ENCODE measurements at regions not wholly inside any gene's neighbourhood (a gene's known extent, or its start where the extent isn't known, plus 50 kb on each side); places are given as distances from the start of the nearest gene placed in this dataset.

GRCh38 chr2:109038992-109039391 lies 50.0 kb upstream of the EDAR start:
- no peak overlapping the region for H3K18ac ChIP-seq (ENCODE audit: extremely low read depth, low read length)
- H3K36me3 ChIP-seq (ENCODE audit: control insufficient read depth in 2 of 4, insufficient read depth in 4 of 4, low read length in 3 of 4): no peaks in the 10 kb centered on the region
- H3K4me2 ChIP-seq (ENCODE audit: insufficient read depth in 1 of 2, low read depth in 2 of 2, low read length in 2 of 2): no peak overlapping the region
- no peak overlapping the region for H2AK5ac ChIP-seq (ENCODE audit: low read depth, low read length)
- no peak overlapping the region for H2AFZ ChIP-seq (ENCODE audit: low read length)
- H3K14ac ChIP-seq (ENCODE audit: insufficient read length): no peak overlapping the region
- H3K4me1 ChIP-seq (replicated peaks in 1 of 4; ENCODE audit: control insufficient read depth in 3 of 4, insufficient read depth in 4 of 4, low read length in 3 of 4): no peaks in the 10 kb centered on the region
- FAIRE-seq (no peak), DNase-seq (ENCODE audit: low read depth in 1 of 2, low spot score in 2 of 2) (no peak)
- no peak overlapping the region for H3K23ac ChIP-seq (ENCODE audit: insufficient read length)
- no peak overlapping the region for H3K56ac ChIP-seq (replicated peaks; ENCODE audit: insufficient read length, low read depth, low read length)
- H3K27ac ChIP-seq (ENCODE audit: low read depth, low read length): no peak overlapping the region
- no peaks in the 10 kb centered on the region for H3K23me2 ChIP-seq (ENCODE audit: low read depth, low read length)
- no peak overlapping the region for H2BK120ac ChIP-seq (replicated peaks; ENCODE audit: low read depth, low read length)
- H3K79me2 ChIP-seq (ENCODE audit: control insufficient read depth in 1 of 2, insufficient read depth in 2 of 2, low read length in 2 of 2): no peaks in the 10 kb centered on the region
- H3K4ac ChIP-seq (replicated peaks; ENCODE audit: insufficient read length, low read depth, low read length): no peak overlapping the region
- H4K5ac ChIP-seq (ENCODE audit: insufficient read length, low read depth, low read length): no peak overlapping the region
- H3K9ac ChIP-seq (replicated peaks in 1 of 4; ENCODE audit: extremely low read depth in 1 of 4, low read depth in 3 of 4, low read length in 3 of 4): no peak overlapping the region
- ChIA-PET CTCF (ENCODE audit: partially characterized antibody) (interaction anchor here (1.1 to 1.5 kb wide), 2 partner anchors 12 to 104 kb away, joined by 3 to 5 read pairs; no protein-coding TSS in a partner anchor), POLR2A (ENCODE audit: partially characterized antibody) (interaction anchor here (1.8 kb wide), 1 partner anchor 11 kb away, joined by 4 read pairs; no protein-coding TSS in a partner anchor)
- H2BK20ac ChIP-seq (ENCODE audit: low read length): no peak overlapping the region
- H3K27me3 ChIP-seq (replicated peaks in 1 of 4; ENCODE audit: control insufficient read depth in 3 of 4, extremely low read depth in 1 of 4, insufficient read depth in 3 of 4, low read length in 3 of 4): peaks cover 0 to 9% (median 2%) of the 10 kb centered on the region in 4 experiments; a peak in 2 of 7 replicates
- H4K20me1 ChIP-seq (replicated peaks in 1 of 2; ENCODE audit: control insufficient read depth in 1 of 2, insufficient read depth in 2 of 2, low read length in 2 of 2): no peaks in the 10 kb centered on the region
- H2BK5ac ChIP-seq (ENCODE audit: low read depth, low read length): no peak overlapping the region
- 95% methylated on average over 4 of the region's 4 CpGs; no CpG with 5 or more reads in 1 of the 2 experiments for WGBS, 2 experiments (ENCODE audit: extremely low coverage in 1 of 2, insufficient coverage in 1 of 2, insufficient read length in 1 of 2, insufficient replicate concordance in 2 of 2, low coverage in 1 of 2, low lambda C conversion rate in 2 of 2, missing lambda C conversion rate in 1 of 2)
- no peaks in the 10 kb centered on the region for H3K79me1 ChIP-seq (ENCODE audit: low read depth, low read length)
- no peak overlapping the region for H2BK12ac ChIP-seq (ENCODE audit: low read depth, low read length)
- no peak overlapping the region for H2BK15ac ChIP-seq (ENCODE audit: low read length)
- no peak overlapping the region for H4K91ac ChIP-seq (replicated peaks; ENCODE audit: insufficient read length, low read length)
- H3K4me3 ChIP-seq (ENCODE audit: extremely low read depth in 1 of 4, insufficient read depth in 2 of 4, low read depth in 3 of 4, low read length in 4 of 4): no peak overlapping the region
- H3K9me3 ChIP-seq (ENCODE audit: insufficient read depth in 2 of 2, low read depth in 1 of 2, low read length in 1 of 2): no peaks in the 10 kb centered on the region
- no peak overlapping the region for H4K8ac ChIP-seq (ENCODE audit: extremely low read depth, insufficient read depth, low read length)
- TF ChIP-seq CBX8 (IDR thresholded peaks at IDR 0.05; ENCODE audit: borderline replicate concordance, low read depth, low read length) (no peak), RAD21 (IDR thresholded peaks at IDR 0.05 in 1 of 2, conservative IDR thresholded peaks at IDR 0.05 in 1 of 2; ENCODE audit: low read depth in 2 of 2, low read length in 2 of 2) (no peak)

Measured in H1 (cell line).